HL-60/S4 treated with retinoic acid at 250 ng/mL for 4 days and 3 days (cell line): ENCODE measurements at regions not wholly inside any gene's neighbourhood (a gene's known extent, or its start where the extent isn't known, plus 50 kb on each side); places are given as distances from the start of the nearest gene placed in this dataset.

Experiments
- in situ Hi-C: fragments of 300-500 bp; cut with MboI; formaldehyde crosslinking; loops from 2 replicates; pipeline ENCODE4 v1.7.0; 2022; ENCODE audit warnings: low sequenced_read_pairs

DNA sequence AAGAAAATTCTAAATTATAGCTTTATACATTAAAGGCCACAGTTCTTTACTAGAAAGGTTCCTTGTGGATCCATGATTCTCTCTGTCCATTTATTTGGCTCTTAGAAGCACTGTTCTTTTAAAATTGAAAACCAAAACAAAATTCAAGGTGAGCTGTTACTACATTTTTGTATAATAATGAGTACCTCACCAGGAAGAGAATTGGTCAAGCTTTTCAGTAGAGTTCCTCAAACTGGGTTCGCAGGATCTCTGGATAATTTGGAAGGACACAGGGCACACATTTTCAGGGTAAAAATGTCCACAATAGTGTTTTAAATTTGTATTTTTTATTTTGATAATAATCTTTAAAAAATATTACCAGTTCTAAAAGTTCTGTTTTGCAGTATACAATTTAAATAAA, 93.0 kb downstream of the PPP1R3A start:
- in situ Hi-C loops = no loop called here

- in situ Hi-C loops = no loop called here
Measured at GRCh38 chr7:113824117-113824823, 94.5 kb downstream of the PPP1R3A start.

- in situ Hi-C loops = no loop called here
Measured at GRCh38 chr7:113819474-113819873, 99.3 kb downstream of the PPP1R3A start.

- in situ Hi-C loops = no loop called here
Measured at GRCh38 chr7:113816639-113817038, 102.2 kb downstream of the PPP1R3A start.

- in situ Hi-C loops = no loop called here
Measured at GRCh38 chr7:113813471-113813870, 105.3 kb downstream of the PPP1R3A start.

DNA sequence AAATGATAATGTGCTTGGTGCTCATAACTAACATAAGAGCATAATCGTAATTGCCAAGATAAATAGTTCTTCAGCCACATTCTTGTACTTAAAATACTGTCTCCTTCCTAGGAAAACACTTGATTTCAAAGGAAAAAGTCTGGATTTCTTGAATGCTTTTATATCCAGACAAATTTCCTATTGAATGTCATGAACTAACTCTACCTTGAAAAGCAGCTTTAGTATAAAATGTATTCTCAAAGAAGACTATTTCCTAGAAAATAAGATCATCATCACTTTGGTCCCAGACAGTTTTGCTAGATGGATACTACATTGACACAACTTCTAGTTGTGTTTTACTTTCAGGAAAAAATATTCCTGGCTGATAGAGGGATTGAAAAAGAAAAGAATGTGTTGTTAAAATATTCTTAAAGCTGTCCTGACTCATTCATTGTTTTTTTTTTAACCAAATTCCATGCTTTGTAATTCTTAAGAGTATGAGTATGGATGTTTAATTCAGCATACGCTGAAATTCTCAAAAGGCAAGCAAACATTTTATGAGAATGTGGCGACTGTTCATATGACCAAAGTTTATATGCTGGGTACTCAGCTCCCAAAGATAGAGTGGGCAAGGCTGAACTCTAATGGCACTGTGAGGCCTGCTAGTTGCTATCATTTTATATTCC, 106.1 kb downstream of the PPP1R3A start:
- in situ Hi-C loops = no loop called here

- in situ Hi-C loops = no loop called here
Measured at GRCh38 chr7:113810080-113810744, 108.6 kb downstream of the PPP1R3A start.

DNA sequence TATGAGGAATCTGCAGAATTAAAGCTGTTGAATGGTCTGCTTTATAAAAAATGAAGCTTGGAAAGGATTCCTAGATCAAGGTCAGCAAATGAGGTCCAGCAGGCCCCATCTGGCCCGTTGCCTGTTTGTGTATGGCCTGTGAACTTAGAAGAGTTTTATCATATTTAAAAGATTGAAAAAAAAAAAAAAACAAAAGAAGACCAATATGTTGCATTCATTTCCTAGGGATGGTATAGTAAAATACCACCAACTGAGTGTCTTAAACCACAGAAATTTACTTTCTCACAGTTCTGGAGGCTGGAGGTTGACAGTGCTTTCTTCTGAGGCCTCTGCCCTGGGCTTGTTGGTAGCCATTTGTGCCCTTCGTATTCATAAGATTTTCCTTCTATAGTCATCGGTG, 109.2 kb downstream of the PPP1R3A start:
- in situ Hi-C loops = no loop called here

DNA sequence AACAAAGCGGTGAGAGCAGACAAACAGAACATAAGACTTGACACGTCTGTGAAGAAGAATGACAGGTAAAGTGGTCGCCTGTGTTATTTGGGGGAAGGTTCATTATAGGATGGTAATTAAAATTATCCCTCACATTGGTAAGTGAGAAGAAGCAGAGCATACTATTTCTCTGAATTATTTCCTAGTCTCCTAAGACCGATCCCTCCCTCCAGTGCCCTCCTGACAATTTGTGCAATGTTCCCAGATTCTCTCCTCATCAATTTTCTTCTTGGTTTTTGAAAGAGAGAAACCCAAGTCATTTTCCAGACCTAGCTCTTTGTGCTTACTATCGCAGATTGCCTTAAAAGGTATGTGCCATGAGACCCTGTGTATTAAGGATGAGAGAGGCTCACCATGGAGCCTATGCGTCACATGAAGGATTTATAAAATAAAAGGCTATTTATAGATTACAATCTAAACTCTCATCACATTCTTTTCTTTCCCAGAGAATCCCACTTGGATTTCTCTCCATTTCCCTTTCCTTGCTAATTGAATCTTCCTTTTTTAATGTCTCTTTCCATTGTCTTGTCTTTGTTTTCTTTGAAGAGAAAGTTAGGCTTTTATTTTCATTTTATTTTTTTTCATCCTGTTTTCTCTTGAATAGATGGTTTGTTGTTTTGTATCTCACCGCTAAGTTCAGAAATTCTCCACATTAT, 112.0 kb downstream of the PPP1R3A start:
- in situ Hi-C loops = no loop called here

- in situ Hi-C loops = no loop called here
Measured at GRCh38 chr7:113805976-113806375, 112.8 kb downstream of the PPP1R3A start.

- in situ Hi-C loops = no loop called here
Measured at GRCh38 chr7:113804475-113805095, 114.2 kb downstream of the PPP1R3A start.

DNA sequence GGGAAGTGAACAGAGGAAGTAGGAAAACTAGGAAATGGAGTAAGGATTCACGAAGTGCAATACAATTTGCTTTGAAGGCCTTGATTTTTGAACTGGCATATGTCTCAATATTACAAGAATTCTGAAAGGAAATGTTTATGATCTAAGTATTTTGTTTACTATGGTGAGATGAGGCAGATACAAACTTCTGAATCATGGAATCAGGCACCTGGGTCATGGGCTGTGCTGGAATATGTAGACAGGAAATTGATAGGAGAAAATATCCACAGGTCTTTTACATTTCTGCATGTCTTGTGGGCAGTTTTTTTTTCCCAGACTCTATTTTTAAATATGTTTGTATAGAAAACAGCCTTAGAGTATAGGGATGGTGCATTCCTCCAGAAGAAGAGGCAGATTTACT, 117.1 kb downstream of the PPP1R3A start:
- in situ Hi-C loops = no loop called here

GRCh38 chr7:113800826-113801225, 118.0 kb downstream of the PPP1R3A start:
- in situ Hi-C loops = no loop called here

- in situ Hi-C loops = no loop called here
Measured at GRCh38 chr7:113799896-113800295, 118.9 kb downstream of the PPP1R3A start.

GRCh38 chr7:113797420-113798010, 121.3 kb downstream of the PPP1R3A start:
- in situ Hi-C loops = no loop called here

- in situ Hi-C loops = no loop called here
Measured at GRCh38 chr7:113796557-113796956, 122.3 kb downstream of the PPP1R3A start.

DNA sequence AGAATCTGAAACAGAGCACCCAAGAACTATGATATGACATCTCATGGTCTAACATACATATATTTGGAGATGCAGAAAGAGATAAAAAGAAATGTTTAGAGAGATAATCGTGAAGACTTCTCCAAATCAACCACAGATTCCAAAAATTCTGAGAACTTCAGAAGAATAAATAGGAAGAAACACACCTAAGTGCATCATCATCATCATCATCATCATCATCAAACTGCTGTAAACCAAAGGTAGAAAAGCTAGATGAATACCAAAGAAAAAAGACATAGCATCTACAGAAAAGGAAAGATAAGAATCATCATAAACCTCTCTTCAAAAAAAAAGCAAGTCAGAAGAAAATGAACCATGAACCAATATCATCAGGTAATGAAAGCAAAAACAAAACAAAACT, 124.2 kb downstream of the PPP1R3A start:
- in situ Hi-C loops = no loop called here

DNA sequence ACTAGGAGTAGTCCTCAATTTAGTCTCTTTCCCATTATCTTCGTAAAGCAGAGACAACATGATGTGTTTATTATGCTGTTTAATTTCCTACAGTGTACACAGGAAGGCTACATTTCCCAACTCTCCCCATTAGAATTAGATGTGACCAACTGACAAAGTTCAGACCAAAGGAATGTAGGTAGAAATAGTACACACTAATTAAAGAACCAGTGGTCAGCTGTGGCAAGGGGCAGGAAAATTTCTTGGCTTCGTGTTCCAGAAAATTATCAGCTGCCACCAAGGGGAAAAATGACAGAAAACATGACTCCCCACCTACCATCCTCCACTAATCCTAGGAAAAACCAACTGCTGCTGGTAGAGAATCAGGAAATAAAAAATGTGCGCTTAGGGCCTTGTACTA, 125.6 kb downstream of the PPP1R3A start:
- in situ Hi-C loops = no loop called here

DNA sequence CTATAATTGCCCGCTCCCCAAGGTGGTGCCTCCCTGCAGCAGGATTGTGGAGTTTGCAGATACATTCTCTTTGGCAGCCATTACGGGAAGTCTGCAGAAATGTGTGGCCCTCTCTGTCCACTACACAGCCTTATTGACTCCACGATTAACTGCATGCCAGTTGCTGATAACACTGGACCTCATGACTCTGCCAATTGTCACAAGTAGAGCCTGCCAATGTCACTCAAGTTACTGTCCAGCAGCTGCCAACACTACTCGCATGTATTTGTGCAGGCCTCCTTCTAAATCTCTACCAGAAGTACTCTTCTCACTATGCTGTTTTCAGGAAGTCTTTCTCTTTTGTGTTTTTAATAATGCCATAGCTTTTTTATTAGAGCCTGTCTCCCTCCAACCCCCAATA, 128.8 kb downstream of the PPP1R3A start:
- in situ Hi-C loops = no loop called here

DNA sequence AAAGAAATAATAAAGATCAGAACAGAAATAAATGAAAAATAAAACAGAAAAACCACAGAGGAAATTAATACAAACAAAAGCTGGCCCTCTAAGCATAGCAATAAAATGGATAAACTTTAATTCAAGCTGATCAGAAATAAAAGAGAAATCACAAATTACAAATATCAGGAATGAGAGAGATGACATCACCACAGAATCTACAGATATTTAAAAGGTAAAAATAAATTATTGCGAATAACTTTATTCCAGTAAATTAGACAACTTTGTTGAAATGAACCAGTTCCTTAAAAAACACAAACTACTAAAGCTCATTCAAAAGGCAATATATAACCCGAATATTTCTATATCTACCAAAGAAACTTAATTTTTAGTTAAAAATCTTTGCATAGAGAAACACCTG, 131.7 kb downstream of the PPP1R3A start:
- in situ Hi-C loops = no loop called here

GRCh38 chr7:113784956-113785355, 133.9 kb downstream of the PPP1R3A start:
- in situ Hi-C loops = no loop called here
